Prostate gland (tissue), 2 donors: ENCODE measurements at regions not wholly inside any gene's neighbourhood (a gene's known extent, or its start where the extent isn't known, plus 50 kb on each side); places are given as distances from the start of the nearest gene placed in this dataset.

Experiments
- DNase-seq: peaks from one replicate; pipeline ENCODE4 v3.0.0-alpha.2; 2019; ENCODE audit warnings: low spot score
- H3K27ac ChIP-seq, 2 donors: fragments of 200-600 bp; sonication (generic); 2 replicates each; pipeline ENCODE4 v1.5.1; 2017 to 2019
- H3K27me3 ChIP-seq: fragments of 200-600 bp; sonication (generic); replicated peaks from 2 replicates; pipeline ENCODE4 v1.5.1; 2019; ENCODE audit not compliant: insufficient read depth
- H3K36me3 ChIP-seq, 2 donors: fragments of 200-600 bp; sonication (generic); 1 replicate in 1 of 2; 2 replicates in 1 of 2; pipeline versions ENCODE4 v1.5.1 to v1.8.1; 2017 to 2019
- H3K4me1 ChIP-seq: fragments of 200-600 bp; sonication (generic); replicated peaks from 2 replicates; pipeline ENCODE4 v1.5.1; 2019
- H3K4me3 ChIP-seq, 2 donors: fragments of 200-600 bp; sonication (generic); 2 replicates each; pipeline ENCODE4 v1.5.1; 2017 to 2019
- H3K9me3 ChIP-seq: fragments of 200-600 bp; sonication (generic); 2 replicates; pipeline ENCODE4 v1.5.1; 2017
- POLR2A ChIP-seq: fragments of 450-650 bp; IDR thresholded peaks from one replicate; pipeline ENCODE4 v1.6.1; 2016; ENCODE audit warnings: antibody characterized with exemption, mild to moderate bottlenecking
- POLR2AphosphoS5 ChIP-seq: sonication (generic); formaldehyde crosslinking; IDR thresholded peaks from one replicate; pipeline ENCODE4 v1.6.1; 2017; ENCODE audit warnings: antibody characterized with exemption
- WGBS: methylation state at CpG from one replicate; pipeline ENCODE4 v1.1.5; 2018; 5-methylcytosine and 5-hydroxymethylcytosine counted together
- intact Hi-C: fragments of 100-400 bp; cut with DNase I; formaldehyde crosslinking; loops from one replicate; pipeline ENCODE4 v1.14.2; 2022
- TF ChIP-seq, protein P1 (sequence below), 4 experiments: fragments of 200-600 bp in 2 of 4; fragments of 450-650 bp in 2 of 4; sonication (generic) in 2 of 4; IDR thresholded peaks; 1 replicate in 3 of 4; 2 replicates in 1 of 4; pipeline ENCODE4 v1.5.1; 2016 to 2019; ENCODE audit warnings: antibody characterized with exemption in 4 of 4, mild to moderate bottlenecking in 2 of 4, moderate library complexity in 2 of 4

GRCh38 chr14:39628087-39628486 is 195.9 kb upstream of the FBXO33 start:
- Histone ChIP-seq H3K4me1 (no peaks in the 10 kb centered on the region), H3K27me3 (no peaks in the 10 kb centered on the region), H3K36me3 (no peaks in the 10 kb centered on the region), H3K9me3 (no peaks in the 10 kb centered on the region), H3K4me3 (no peak overlapping the region), H3K27ac (no peak overlapping the region)
- intact Hi-C loops, result no loop called here
- whole genome bisulfite sequencing, result 15% methylated on average over 3 of the region's 3 CpGs
- no peak for DNase-seq
- TF ChIP-seq, protein P1, sequence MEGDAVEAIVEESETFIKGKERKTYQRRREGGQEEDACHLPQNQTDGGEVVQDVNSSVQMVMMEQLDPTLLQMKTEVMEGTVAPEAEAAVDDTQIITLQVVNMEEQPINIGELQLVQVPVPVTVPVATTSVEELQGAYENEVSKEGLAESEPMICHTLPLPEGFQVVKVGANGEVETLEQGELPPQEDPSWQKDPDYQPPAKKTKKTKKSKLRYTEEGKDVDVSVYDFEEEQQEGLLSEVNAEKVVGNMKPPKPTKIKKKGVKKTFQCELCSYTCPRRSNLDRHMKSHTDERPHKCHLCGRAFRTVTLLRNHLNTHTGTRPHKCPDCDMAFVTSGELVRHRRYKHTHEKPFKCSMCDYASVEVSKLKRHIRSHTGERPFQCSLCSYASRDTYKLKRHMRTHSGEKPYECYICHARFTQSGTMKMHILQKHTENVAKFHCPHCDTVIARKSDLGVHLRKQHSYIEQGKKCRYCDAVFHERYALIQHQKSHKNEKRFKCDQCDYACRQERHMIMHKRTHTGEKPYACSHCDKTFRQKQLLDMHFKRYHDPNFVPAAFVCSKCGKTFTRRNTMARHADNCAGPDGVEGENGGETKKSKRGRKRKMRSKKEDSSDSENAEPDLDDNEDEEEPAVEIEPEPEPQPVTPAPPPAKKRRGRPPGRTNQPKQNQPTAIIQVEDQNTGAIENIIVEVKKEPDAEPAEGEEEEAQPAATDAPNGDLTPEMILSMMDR (IDR thresholded peaks at IDR 0.05), result no peak
- TF ChIP-seq POLR2A (no peak), POLR2AphosphoS5 (no peak)

GRCh38 chr14:39626589-39627576 is 194.7 kb upstream of the FBXO33 start:
- Histone ChIP-seq H3K36me3 (no peaks in the 10 kb centered on the region), H3K4me1 (no peaks in the 10 kb centered on the region), H3K4me3 (no peak overlapping the region), H3K27me3 (no peaks in the 10 kb centered on the region), H3K9me3 (no peaks in the 10 kb centered on the region), H3K27ac (no peak overlapping the region)
- 88% methylated on average over 17 of the region's 17 CpGs for WGBS
- intact Hi-C loops, result no loop called here
- DNase-seq, result no peak
- TF ChIP-seq POLR2A, result no peak
- TF ChIP-seq, protein P1 (IDR thresholded peaks at IDR 0.05), result no peak
- no peak for TF ChIP-seq POLR2AphosphoS5

DNA sequence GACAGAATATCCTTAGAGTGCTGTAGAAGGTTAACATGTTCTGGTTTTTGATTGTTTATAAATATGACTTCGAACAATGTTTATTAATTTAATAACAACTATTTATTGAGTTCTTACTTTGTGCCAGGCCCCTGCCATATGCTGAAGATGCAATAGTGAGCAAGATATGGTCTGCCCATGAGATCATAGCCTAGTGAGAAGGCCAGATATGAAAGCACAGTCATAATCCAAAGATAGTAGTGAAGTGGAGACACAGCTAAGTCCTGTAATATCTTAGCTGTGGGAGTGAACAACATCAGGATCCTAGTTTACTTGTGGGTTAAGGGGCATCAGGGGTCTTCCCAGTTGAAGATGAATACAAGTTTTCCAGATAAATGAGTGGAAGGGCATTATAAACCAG is 189.4 kb upstream of the FBXO33 start:
- H3K4me1 ChIP-seq, result peaks cover 4% of the 10 kb centered on the region
- DNase-seq, result no peak
- WGBS, result 51% methylated on average over 1 of the region's 1 CpG
- H3K4me3 ChIP-seq, result no peak overlapping the region
- H3K27ac ChIP-seq, result no peak overlapping the region
- TF ChIP-seq, protein P1 (IDR thresholded peaks at IDR 0.05), result no peak
- TF ChIP-seq POLR2AphosphoS5, result no peak
- no peak for TF ChIP-seq POLR2A
- no peaks in the 10 kb centered on the region for H3K36me3 ChIP-seq
- intact Hi-C loops, result no loop called here
- H3K27me3 ChIP-seq, result no peaks in the 10 kb centered on the region
- H3K9me3 ChIP-seq, result no peaks in the 10 kb centered on the region

- Histone ChIP-seq H3K27ac (no peak overlapping the region), H3K36me3 (no peaks in the 10 kb centered on the region), H3K4me1 (peaks cover 4% of the 10 kb centered on the region), H3K9me3 (no peaks in the 10 kb centered on the region), H3K27me3 (no peaks in the 10 kb centered on the region), H3K4me3 (no peak overlapping the region)
- intact Hi-C loops, result no loop called here
- peak; percentile 6 for DNase-seq
- 47% methylated on average over 2 of the region's 2 CpGs for WGBS
- TF ChIP-seq, protein P1 (IDR thresholded peaks at IDR 0.05), result no peak
- TF ChIP-seq POLR2AphosphoS5 (peak; percentile 57), POLR2A (no peak)
These were observed 189.0 kb upstream of the FBXO33 start for GRCh38 chr14:39621223-39621622.

DNA sequence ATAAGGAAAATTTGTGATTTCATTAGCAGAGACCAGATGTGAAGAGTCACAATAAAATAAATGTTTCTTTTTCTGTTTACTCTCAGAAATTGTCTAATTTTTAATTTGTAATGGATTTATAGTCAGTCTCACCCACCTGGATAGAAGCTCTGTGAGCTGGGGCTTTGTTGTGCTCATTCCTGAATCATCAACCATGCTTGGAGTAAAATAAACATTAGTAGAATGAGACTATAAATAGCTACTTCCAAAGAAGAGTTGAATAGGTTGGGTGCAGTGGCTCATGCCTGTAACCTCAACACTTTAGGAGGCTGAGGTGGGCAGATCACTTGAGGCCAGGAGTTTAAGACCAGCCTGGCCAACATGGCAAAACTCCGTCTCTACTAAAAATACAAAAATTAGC is 185.3 kb upstream of the FBXO33 start:
- H3K27ac ChIP-seq, result no peak overlapping the region
- intact Hi-C loops, result no loop called here
- TF ChIP-seq, protein P1 (IDR thresholded peaks at IDR 0.05), result no peak
- TF ChIP-seq POLR2A, result no peak
- no peak for TF ChIP-seq POLR2AphosphoS5
- DNase-seq, result no peak
- no peaks in the 10 kb centered on the region for H3K9me3 ChIP-seq
- H3K27me3 ChIP-seq, result no peaks in the 10 kb centered on the region
- WGBS, result 86% methylated on average over 1 of the region's 1 CpG
- H3K36me3 ChIP-seq, result no peaks in the 10 kb centered on the region
- H3K4me1 ChIP-seq, result peaks cover 4% of the 10 kb centered on the region
- no peak overlapping the region for H3K4me3 ChIP-seq
